ENCODE measurements at regions not wholly inside any gene's neighbourhood (a gene's known extent, or its start where the extent isn't known, plus 50 kb on each side); places are given as distances from the start of the nearest gene placed in this dataset.

DNA sequence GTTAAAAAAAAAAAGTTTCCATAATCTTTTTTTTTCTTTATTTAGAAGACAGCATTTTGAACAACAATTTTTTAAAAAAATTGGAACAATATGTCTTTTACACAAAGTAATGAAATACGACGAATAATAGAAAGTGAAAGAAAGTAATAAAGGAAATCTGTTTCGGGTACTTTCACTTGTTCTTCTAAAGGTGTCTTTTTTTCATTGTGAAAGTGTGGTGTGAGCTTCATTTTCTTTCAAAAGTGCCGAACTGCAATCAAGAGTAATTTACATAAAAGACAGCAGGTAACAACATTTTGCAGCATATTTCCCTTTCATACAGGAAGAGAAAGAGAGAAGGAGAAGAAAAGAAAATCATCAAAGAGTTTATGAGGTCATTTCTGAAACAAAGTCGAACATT, 159.7 kb upstream of the CDH12 start:
- H3K9me3 Mint-ChIP-seq, result no peaks in the 10 kb centered on the region
- H3K4me1 Mint-ChIP-seq (ENCODE audit: low read depth in 2 of 2), result no peaks in the 10 kb centered on the region
- peak overlapping the region; percentile 36 for H3K4me3 Mint-ChIP-seq
- H3K27ac Mint-ChIP-seq, result no peak overlapping the region
- no peaks in the 10 kb centered on the region for H3K36me3 Mint-ChIP-seq
- H3K27me3 Mint-ChIP-seq, result no peaks in the 10 kb centered on the region
- no peak for DNase-seq (ENCODE audit: low spot score)
- ATAC-seq, result no peak

DNA sequence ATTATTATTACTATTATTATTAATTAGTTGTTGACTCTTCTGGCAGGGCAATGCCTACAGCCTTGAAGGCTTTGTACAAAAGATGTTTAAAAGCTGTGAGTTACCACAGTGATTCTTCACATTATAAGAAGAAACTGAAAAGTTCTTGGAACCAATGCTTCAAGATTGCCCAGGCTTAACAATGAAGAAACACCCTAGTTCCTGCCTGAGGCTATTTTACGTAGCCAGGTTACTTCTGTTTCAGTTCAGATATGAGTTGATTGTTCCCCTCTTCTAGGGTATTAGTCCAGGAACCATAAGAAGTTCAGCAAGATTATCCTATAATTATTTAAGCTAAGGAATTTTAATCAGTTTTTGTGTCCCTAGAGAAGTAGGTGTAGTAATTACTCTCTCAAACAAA, 154.6 kb upstream of the CDH12 start:
- Mint-ChIP-seq H3K36me3 (no peaks in the 10 kb centered on the region), H3K27ac (no peak overlapping the region), H3K27me3 (no peaks in the 10 kb centered on the region), H3K4me1 (ENCODE audit: low read depth in 2 of 2) (no peaks in the 10 kb centered on the region), H3K9me3 (peaks cover 2% of the 10 kb centered on the region), H3K4me3 (no peak overlapping the region)
- ATAC-seq (no peak), DNase-seq (ENCODE audit: low spot score) (no peak)

GRCh38 chr5:23007236-23007635, 154.1 kb upstream of the CDH12 start:
- H3K36me3 Mint-ChIP-seq, result no peaks in the 10 kb centered on the region
- H3K4me3 Mint-ChIP-seq, result no peak overlapping the region
- ATAC-seq (no peak), DNase-seq (ENCODE audit: low spot score) (no peak)
- H3K27me3 Mint-ChIP-seq, result no peaks in the 10 kb centered on the region
- no peak overlapping the region for H3K27ac Mint-ChIP-seq
- peaks cover 2% of the 10 kb centered on the region for H3K9me3 Mint-ChIP-seq
- H3K4me1 Mint-ChIP-seq (ENCODE audit: low read depth in 2 of 2), result no peaks in the 10 kb centered on the region

GRCh38 chr5:23001120-23001519, 148.0 kb upstream of the CDH12 start:
- ATAC-seq, result no peak
- Mint-ChIP-seq H3K4me1 (ENCODE audit: low read depth in 2 of 2) (no peaks in the 10 kb centered on the region), H3K4me3 (no peak overlapping the region), H3K9me3 (peaks cover 6% of the 10 kb centered on the region), H3K27me3 (no peaks in the 10 kb centered on the region), H3K36me3 (no peaks in the 10 kb centered on the region), H3K27ac (no peak overlapping the region)
- DNase-seq (ENCODE audit: low spot score), result no peak

DNA sequence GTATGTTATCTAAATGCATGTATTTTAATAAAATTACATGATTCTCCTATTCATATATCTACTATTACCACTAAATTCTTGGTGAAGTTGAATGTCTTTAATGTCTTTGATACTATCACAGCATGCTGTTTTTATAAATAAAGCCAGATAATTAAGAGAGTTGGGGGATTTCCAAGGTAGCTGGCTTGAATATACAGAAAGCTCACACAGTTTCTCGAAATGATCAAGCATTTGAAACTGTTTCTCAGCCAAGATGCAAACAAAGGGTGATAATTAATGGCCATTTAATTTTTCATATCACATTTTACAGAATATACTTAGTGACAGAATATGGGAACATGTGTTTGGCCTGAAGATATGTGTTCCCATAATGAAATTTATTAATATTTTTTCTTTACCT, 145.6 kb upstream of the CDH12 start:
- no peaks in the 10 kb centered on the region for H3K4me1 Mint-ChIP-seq (ENCODE audit: low read depth in 2 of 2)
- H3K27me3 Mint-ChIP-seq, result no peaks in the 10 kb centered on the region
- no peak for ATAC-seq

DNA sequence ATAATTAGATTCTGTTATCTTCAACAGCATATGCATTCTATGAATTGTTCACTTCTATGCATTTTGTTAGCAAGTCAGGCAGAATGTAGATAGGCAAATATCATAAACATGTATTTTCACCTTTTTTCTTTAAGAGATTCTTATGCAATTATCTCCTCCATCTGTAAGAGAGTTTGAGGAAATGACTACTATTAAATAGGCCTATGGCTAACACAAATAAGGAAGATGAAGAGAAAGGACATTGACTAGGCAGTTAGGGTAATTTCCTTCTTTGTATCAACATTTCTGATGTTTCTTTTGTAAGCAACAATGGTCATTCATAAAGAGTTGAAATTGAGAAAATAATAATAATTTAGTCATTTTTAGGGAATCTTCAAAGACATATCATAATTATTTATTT, 145.2 kb upstream of the CDH12 start:
- H3K36me3 Mint-ChIP-seq, result no peaks in the 10 kb centered on the region
- no peaks in the 10 kb centered on the region for H3K27me3 Mint-ChIP-seq
- H3K4me1 Mint-ChIP-seq (ENCODE audit: low read depth in 2 of 2), result no peaks in the 10 kb centered on the region
- no peak for DNase-seq (ENCODE audit: low spot score)
- ATAC-seq, result no peak
- H3K4me3 Mint-ChIP-seq, result no peak overlapping the region
- no peak overlapping the region for H3K27ac Mint-ChIP-seq
- H3K9me3 Mint-ChIP-seq, result peaks cover 12% of the 10 kb centered on the region

More for the DNA sequence above, 145.6 kb upstream of the CDH12 start:
- Mint-ChIP-seq H3K4me3 (no peak overlapping the region), H3K27ac (no peak overlapping the region), H3K36me3 (no peaks in the 10 kb centered on the region), H3K9me3 (peaks cover 12% of the 10 kb centered on the region)
- DNase-seq (ENCODE audit: low spot score), result no peak

DNA sequence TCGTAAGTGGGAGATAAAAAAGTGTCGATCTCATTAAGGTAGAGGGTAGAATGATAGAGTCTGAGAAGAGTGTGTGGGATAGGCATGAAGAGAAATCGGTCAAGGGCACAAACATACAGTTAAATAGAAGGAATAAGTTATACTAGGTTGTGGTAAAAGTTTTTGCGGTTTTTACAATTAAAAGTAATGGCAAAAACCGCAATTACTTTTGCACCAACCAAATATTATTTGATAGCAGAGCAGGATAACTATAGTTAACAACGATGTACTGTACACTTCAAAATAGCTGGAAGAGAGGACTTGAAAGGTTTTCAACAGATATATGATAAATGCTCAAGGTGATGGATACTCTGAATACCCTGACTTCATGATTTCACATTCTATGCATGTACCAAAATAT, 135.8 kb upstream of the CDH12 start:
- Mint-ChIP-seq H3K4me3 (no peak overlapping the region), H3K36me3 (no peaks in the 10 kb centered on the region), H3K27me3 (no peaks in the 10 kb centered on the region), H3K4me1 (ENCODE audit: low read depth in 2 of 2) (no peaks in the 10 kb centered on the region), H3K27ac (no peak overlapping the region), H3K9me3 (peaks cover 11% of the 10 kb centered on the region)
- no peak for DNase-seq (ENCODE audit: low spot score)
- ATAC-seq, result no peak

- Mint-ChIP-seq H3K27me3 (no peaks in the 10 kb centered on the region), H3K36me3 (no peaks in the 10 kb centered on the region), H3K9me3 (peaks cover 7% of the 10 kb centered on the region), H3K27ac (no peak overlapping the region), H3K4me3 (no peak overlapping the region), H3K4me1 (ENCODE audit: low read depth in 2 of 2) (no peaks in the 10 kb centered on the region)
- no peak for ATAC-seq
- no peak for DNase-seq (ENCODE audit: low spot score)
These were observed 133.1 kb upstream of the CDH12 start for GRCh38 chr5:22986281-22986680.

DNA sequence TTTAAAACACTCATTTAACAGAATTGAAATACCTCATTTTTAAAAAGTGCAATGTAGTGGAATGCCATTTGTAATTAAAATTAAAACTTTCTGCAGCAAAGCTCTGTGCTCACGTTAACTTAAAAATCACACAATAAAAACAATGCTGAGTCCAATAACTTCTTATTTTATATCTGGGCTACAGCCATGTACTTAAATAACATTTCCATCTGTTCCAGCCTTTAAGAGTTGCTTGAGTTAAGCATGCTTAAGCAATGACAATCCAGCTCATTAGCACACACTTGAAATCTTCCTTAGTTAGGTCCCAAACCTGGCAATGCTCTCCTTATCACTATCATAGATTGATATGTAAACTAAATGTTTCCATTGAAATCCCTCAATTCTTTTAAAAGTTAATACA, 132.3 kb upstream of the CDH12 start:
- H3K4me3 Mint-ChIP-seq, result no peak overlapping the region
- no peaks in the 10 kb centered on the region for H3K27me3 Mint-ChIP-seq

GRCh38 chr5:22970956-22971618, 117.9 kb upstream of the CDH12 start:
- ATAC-seq, result no peak
- no peak overlapping the region for H3K4me3 Mint-ChIP-seq
- peaks cover 22% of the 10 kb centered on the region for H3K36me3 Mint-ChIP-seq
- no peak overlapping the region for H3K27ac Mint-ChIP-seq
- no peaks in the 10 kb centered on the region for H3K4me1 Mint-ChIP-seq (ENCODE audit: low read depth in 2 of 2)
- H3K27me3 Mint-ChIP-seq, result no peaks in the 10 kb centered on the region
- H3K9me3 Mint-ChIP-seq, result peaks cover 18% of the 10 kb centered on the region
- DNase-seq (ENCODE audit: low spot score), result no peak

More for the DNA sequence above, 132.3 kb upstream of the CDH12 start:
- ATAC-seq, result no peak
- peaks cover 7% of the 10 kb centered on the region for H3K9me3 Mint-ChIP-seq
- no peaks in the 10 kb centered on the region for H3K36me3 Mint-ChIP-seq
- no peak overlapping the region for H3K27ac Mint-ChIP-seq
- no peaks in the 10 kb centered on the region for H3K4me1 Mint-ChIP-seq (ENCODE audit: low read depth in 2 of 2)
- DNase-seq (ENCODE audit: low spot score), result no peak

GRCh38 chr5:22970491-22970890, 117.3 kb upstream of the CDH12 start:
- H3K9me3 Mint-ChIP-seq, result peaks cover 19% of the 10 kb centered on the region
- no peak overlapping the region for H3K4me3 Mint-ChIP-seq
- ATAC-seq (no peak), DNase-seq (ENCODE audit: low spot score) (no peak)
- H3K4me1 Mint-ChIP-seq (ENCODE audit: low read depth in 2 of 2), result no peaks in the 10 kb centered on the region
- H3K36me3 Mint-ChIP-seq, result peaks cover 22% of the 10 kb centered on the region
- H3K27me3 Mint-ChIP-seq, result no peaks in the 10 kb centered on the region
- no peak overlapping the region for H3K27ac Mint-ChIP-seq

GRCh38 chr5:22968386-22968785, 115.2 kb upstream of the CDH12 start:
- Mint-ChIP-seq H3K27me3 (no peaks in the 10 kb centered on the region), H3K9me3 (peaks cover 29% of the 10 kb centered on the region), H3K27ac (no peak overlapping the region), H3K36me3 (peaks cover 22% of the 10 kb centered on the region), H3K4me3 (no peak overlapping the region), H3K4me1 (ENCODE audit: low read depth in 2 of 2) (no peaks in the 10 kb centered on the region)
- ATAC-seq, result no peak
- no peak for DNase-seq (ENCODE audit: low spot score)

GRCh38 chr5:22965960-22966359, 112.8 kb upstream of the CDH12 start:
- Mint-ChIP-seq H3K36me3 (peaks cover 22% of the 10 kb centered on the region), H3K27me3 (no peaks in the 10 kb centered on the region), H3K27ac (no peak overlapping the region), H3K9me3 (peaks cover 35% of the 10 kb centered on the region), H3K4me3 (no peak overlapping the region), H3K4me1 (ENCODE audit: low read depth in 2 of 2) (no peaks in the 10 kb centered on the region)
- ATAC-seq (no peak), DNase-seq (ENCODE audit: low spot score) (no peak)

- ATAC-seq, result no peak
- no peaks in the 10 kb centered on the region for H3K4me1 Mint-ChIP-seq (ENCODE audit: low read depth in 2 of 2)
- H3K9me3 Mint-ChIP-seq, result peaks cover 39% of the 10 kb centered on the region
- no peaks in the 10 kb centered on the region for H3K27me3 Mint-ChIP-seq
- peaks cover 28% of the 10 kb centered on the region for H3K36me3 Mint-ChIP-seq
- no peak overlapping the region for H3K4me3 Mint-ChIP-seq
- DNase-seq (ENCODE audit: low spot score), result no peak
- H3K27ac Mint-ChIP-seq, result no peak overlapping the region
These were observed 111.5 kb upstream of the CDH12 start for GRCh38 chr5:22964632-22965031.

All from natural killer cell treated with Interleukin-12 subunit alpha and Interleukin-12 subunit beta and Interleukin-15 and Interleukin-18, amount 100 ng/mL, for 72 hours (primary cell).